Fibroblast of lung (primary cell): ENCODE measurements at regions not wholly inside any gene's neighbourhood (a gene's known extent, or its start where the extent isn't known, plus 50 kb on each side); places are given as distances from the start of the nearest gene placed in this dataset.

ENCODE experiments used
- DNase-seq, 2 donors: peaks; one replicate each; pipeline versions ENCODE4 v3.0.0 to v3.0.0-alpha.2; 2010; ENCODE audit warnings: low read depth in 2 of 2
- H2AFZ ChIP-seq: 2 replicates; pipeline ENCODE4 v1.5.1; 2012; ENCODE audit warnings: low read length, control low read depth, inconsistent platforms
- H3K27ac ChIP-seq: 2 replicates; pipeline ENCODE4 v1.5.1; 2011; ENCODE audit warnings: low read length, control low read depth; ENCODE audit not compliant: insufficient read depth
- H3K27me3 ChIP-seq: 2 replicates; pipeline ENCODE4 v1.5.1; 2011; ENCODE audit warnings: mild to moderate bottlenecking, low read length; ENCODE audit not compliant: control insufficient read depth, insufficient read depth
- H3K36me3 ChIP-seq: 2 replicates; pipeline ENCODE4 v1.5.1; 2011; ENCODE audit warnings: low read length; ENCODE audit not compliant: control insufficient read depth, insufficient read depth
- H3K4me1 ChIP-seq: 2 replicates; pipeline ENCODE4 v1.5.1; 2011; ENCODE audit warnings: low read length; ENCODE audit not compliant: control insufficient read depth, insufficient read depth; ENCODE audit errors: extremely low read depth
- H3K4me2 ChIP-seq: 2 replicates; pipeline ENCODE4 v1.5.1; 2011; ENCODE audit warnings: low read length, control low read depth; ENCODE audit not compliant: insufficient read depth; ENCODE audit errors: extremely low read depth
- H3K4me3 ChIP-seq, 4 experiments: fragments of 200-600 bp in 1 of 4; sonication (generic) in 1 of 4; replicated peaks in 1 of 4; 2 replicates each; pipeline ENCODE4 v1.5.1; 2011 to 2016; ENCODE audit warnings: low read length in 4 of 4, low read depth in 3 of 4, mild to moderate bottlenecking in 3 of 4, control low read depth in 2 of 4, inconsistent platforms in 1 of 4, mixed read lengths in 1 of 4; ENCODE audit not compliant: insufficient read depth in 1 of 4; ENCODE audit errors: control extremely low read depth in 1 of 4
- H3K79me2 ChIP-seq: 2 replicates; pipeline ENCODE4 v1.5.1; 2012; ENCODE audit warnings: mild to moderate bottlenecking, low read length, inconsistent platforms; ENCODE audit not compliant: control insufficient read depth, insufficient read depth
- H3K9ac ChIP-seq: 2 replicates; pipeline ENCODE4 v1.5.1; 2011; ENCODE audit warnings: mild to moderate bottlenecking, low read length, control low read depth; ENCODE audit not compliant: insufficient read depth
- H3K9me3 ChIP-seq: 2 replicates; pipeline ENCODE4 v1.5.1; 2012; ENCODE audit warnings: low read depth, low read length; ENCODE audit not compliant: control insufficient read depth, insufficient read depth
- H4K20me1 ChIP-seq: 2 replicates; pipeline ENCODE4 v1.5.1; 2011; ENCODE audit warnings: low read length; ENCODE audit not compliant: control insufficient read depth, insufficient read depth; ENCODE audit errors: extremely low read depth
- CTCF ChIP-seq, 2 donors: IDR thresholded peaks in 1 of 2; conservative IDR thresholded peaks in 1 of 2; 1 replicate in 1 of 2; 2 replicates in 1 of 2; pipeline ENCODE4 v1.5.1; 2011 to 2012; ENCODE audit warnings: low read length in 2 of 2, control low read depth in 1 of 2, inconsistent platforms in 1 of 2, low read depth in 1 of 2, mild to moderate bottlenecking in 1 of 2
- EZH2 ChIP-seq: IDR thresholded peaks from 2 replicates; pipeline ENCODE4 v1.5.1; 2012; ENCODE audit warnings: low read length, control low read depth, mild to moderate bottlenecking; ENCODE audit errors: missing control alignments

- Histone ChIP-seq H3K9ac (no peak overlapping the region), H3K4me1 (no peaks in the 10 kb centered on the region), H3K79me2 (no peaks in the 10 kb centered on the region), H3K9me3 (no peaks in the 10 kb centered on the region), H3K4me3 (no peak overlapping the region), H3K27ac (no peak overlapping the region), H3K4me2 (no peak overlapping the region), H2AFZ (no peak overlapping the region), H4K20me1 (no peaks in the 10 kb centered on the region), H3K27me3 (no peaks in the 10 kb centered on the region), H3K36me3 (no peaks in the 10 kb centered on the region)
- no peak for TF ChIP-seq CTCF (conservative IDR thresholded peaks at IDR 0.05 in 1 of 2, IDR thresholded peaks at IDR 0.05 in 1 of 2; ENCODE audit: low read depth in 1 of 2, low read length in 2 of 2)
- no peak for TF ChIP-seq EZH2
- DNase-seq = no peak
Observed at GRCh38 chr5:51214746-51215145, 168.5 kb upstream of the ISL1 start.

- no peak overlapping the region for H3K4me2 ChIP-seq
- H3K79me2 ChIP-seq = no peaks in the 10 kb centered on the region
- H3K36me3 ChIP-seq = no peaks in the 10 kb centered on the region
- H3K27me3 ChIP-seq = no peaks in the 10 kb centered on the region
- H3K4me1 ChIP-seq = no peaks in the 10 kb centered on the region
- no peak for DNase-seq
- no peak overlapping the region for H3K27ac ChIP-seq
- H2AFZ ChIP-seq = no peak overlapping the region
- H3K9ac ChIP-seq = no peak overlapping the region
- no peak for TF ChIP-seq EZH2
- no peak overlapping the region for H3K4me3 ChIP-seq
- no peaks in the 10 kb centered on the region for H4K20me1 ChIP-seq
- no peaks in the 10 kb centered on the region for H3K9me3 ChIP-seq
Observed at GRCh38 chr5:51225789-51226742, 157.2 kb upstream of the ISL1 start.

- Histone ChIP-seq H3K27ac (no peak overlapping the region), H2AFZ (no peak overlapping the region), H3K79me2 (no peaks in the 10 kb centered on the region), H3K4me3 (no peak overlapping the region), H3K27me3 (no peaks in the 10 kb centered on the region), H3K4me1 (no peaks in the 10 kb centered on the region), H3K36me3 (no peaks in the 10 kb centered on the region), H4K20me1 (no peaks in the 10 kb centered on the region), H3K4me2 (no peak overlapping the region), H3K9ac (no peak overlapping the region), H3K9me3 (no peaks in the 10 kb centered on the region)
- TF ChIP-seq EZH2 = no peak
- no peak for TF ChIP-seq CTCF (conservative IDR thresholded peaks at IDR 0.05 in 1 of 2, IDR thresholded peaks at IDR 0.05 in 1 of 2; ENCODE audit: low read depth in 1 of 2, low read length in 2 of 2)
- no peak for DNase-seq
Observed at GRCh38 chr5:51227963-51228470, 155.2 kb upstream of the ISL1 start.
